ENCODE measurements at regions not wholly inside any gene's neighbourhood (a gene's known extent, or its start where the extent isn't known, plus 50 kb on each side); places are given as distances from the start of the nearest gene placed in this dataset.

DNA sequence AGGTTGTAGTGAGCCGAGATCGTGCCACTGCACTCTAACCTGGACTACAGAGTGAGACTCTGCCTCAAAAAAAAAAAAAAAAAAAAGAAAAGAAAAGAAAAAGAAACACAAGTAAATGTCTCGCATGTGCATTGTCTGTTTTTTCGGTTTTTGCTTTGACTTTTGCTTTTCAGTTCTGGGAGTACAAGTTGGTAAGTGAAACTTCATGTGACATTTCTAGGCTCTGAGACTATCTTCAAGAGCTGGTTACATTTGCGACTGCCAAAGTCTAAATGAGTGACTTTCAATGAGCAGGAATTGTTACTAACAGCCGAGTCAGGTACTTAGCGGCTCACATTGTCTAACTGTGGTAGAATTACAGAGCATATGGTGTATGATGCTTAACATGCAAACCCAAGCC lies 107.0 kb upstream of the CELF2 start:
- TF ChIP-seq EZH2 (IDR thresholded peaks at IDR 0.05) (no peak), ZNF274 (IDR thresholded peaks at IDR 0.05; ENCODE audit: low read depth, low read length) (no peak), EZH2phosphoT487 (IDR thresholded peaks at IDR 0.05; ENCODE audit: borderline replicate concordance) (no peak), SIN3A (IDR thresholded peaks at IDR 0.05; ENCODE audit: low read depth) (no peak), POLR2A (IDR thresholded peaks at IDR 0.05; ENCODE audit: borderline replicate concordance, extremely low read depth, insufficient read depth, insufficient read length) (no peak), YY1 (IDR thresholded peaks at IDR 0.05; ENCODE audit: extremely low read depth, insufficient replicate concordance, low read depth, low read length) (no peak), POLR2AphosphoS5 (IDR thresholded peaks at IDR 0.05; ENCODE audit: low read depth, low read length) (no peak), TCF7L2 (IDR thresholded peaks at IDR 0.05; ENCODE audit: borderline replicate concordance, extremely low read depth, insufficient read depth, insufficient read length) (no peak), SP1 (IDR thresholded peaks at IDR 0.05; ENCODE audit: low read depth) (no peak)
- TF ChIP-seq, protein P1, sequence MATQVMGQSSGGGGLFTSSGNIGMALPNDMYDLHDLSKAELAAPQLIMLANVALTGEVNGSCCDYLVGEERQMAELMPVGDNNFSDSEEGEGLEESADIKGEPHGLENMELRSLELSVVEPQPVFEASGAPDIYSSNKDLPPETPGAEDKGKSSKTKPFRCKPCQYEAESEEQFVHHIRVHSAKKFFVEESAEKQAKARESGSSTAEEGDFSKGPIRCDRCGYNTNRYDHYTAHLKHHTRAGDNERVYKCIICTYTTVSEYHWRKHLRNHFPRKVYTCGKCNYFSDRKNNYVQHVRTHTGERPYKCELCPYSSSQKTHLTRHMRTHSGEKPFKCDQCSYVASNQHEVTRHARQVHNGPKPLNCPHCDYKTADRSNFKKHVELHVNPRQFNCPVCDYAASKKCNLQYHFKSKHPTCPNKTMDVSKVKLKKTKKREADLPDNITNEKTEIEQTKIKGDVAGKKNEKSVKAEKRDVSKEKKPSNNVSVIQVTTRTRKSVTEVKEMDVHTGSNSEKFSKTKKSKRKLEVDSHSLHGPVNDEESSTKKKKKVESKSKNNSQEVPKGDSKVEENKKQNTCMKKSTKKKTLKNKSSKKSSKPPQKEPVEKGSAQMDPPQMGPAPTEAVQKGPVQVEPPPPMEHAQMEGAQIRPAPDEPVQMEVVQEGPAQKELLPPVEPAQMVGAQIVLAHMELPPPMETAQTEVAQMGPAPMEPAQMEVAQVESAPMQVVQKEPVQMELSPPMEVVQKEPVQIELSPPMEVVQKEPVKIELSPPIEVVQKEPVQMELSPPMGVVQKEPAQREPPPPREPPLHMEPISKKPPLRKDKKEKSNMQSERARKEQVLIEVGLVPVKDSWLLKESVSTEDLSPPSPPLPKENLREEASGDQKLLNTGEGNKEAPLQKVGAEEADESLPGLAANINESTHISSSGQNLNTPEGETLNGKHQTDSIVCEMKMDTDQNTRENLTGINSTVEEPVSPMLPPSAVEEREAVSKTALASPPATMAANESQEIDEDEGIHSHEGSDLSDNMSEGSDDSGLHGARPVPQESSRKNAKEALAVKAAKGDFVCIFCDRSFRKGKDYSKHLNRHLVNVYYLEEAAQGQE (IDR thresholded peaks at IDR 0.05; ENCODE audit: low read depth): no peak
- TF ChIP-seq, protein P2, sequence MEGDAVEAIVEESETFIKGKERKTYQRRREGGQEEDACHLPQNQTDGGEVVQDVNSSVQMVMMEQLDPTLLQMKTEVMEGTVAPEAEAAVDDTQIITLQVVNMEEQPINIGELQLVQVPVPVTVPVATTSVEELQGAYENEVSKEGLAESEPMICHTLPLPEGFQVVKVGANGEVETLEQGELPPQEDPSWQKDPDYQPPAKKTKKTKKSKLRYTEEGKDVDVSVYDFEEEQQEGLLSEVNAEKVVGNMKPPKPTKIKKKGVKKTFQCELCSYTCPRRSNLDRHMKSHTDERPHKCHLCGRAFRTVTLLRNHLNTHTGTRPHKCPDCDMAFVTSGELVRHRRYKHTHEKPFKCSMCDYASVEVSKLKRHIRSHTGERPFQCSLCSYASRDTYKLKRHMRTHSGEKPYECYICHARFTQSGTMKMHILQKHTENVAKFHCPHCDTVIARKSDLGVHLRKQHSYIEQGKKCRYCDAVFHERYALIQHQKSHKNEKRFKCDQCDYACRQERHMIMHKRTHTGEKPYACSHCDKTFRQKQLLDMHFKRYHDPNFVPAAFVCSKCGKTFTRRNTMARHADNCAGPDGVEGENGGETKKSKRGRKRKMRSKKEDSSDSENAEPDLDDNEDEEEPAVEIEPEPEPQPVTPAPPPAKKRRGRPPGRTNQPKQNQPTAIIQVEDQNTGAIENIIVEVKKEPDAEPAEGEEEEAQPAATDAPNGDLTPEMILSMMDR (IDR thresholded peaks at IDR 0.05 in 2 of 3, conservative IDR thresholded peaks at IDR 0.05 in 1 of 3; ENCODE audit: borderline replicate concordance in 1 of 3, insufficient read depth in 1 of 3, low read depth in 2 of 3, low read length in 2 of 3): no peak
- TF ChIP-seq, protein P3, sequence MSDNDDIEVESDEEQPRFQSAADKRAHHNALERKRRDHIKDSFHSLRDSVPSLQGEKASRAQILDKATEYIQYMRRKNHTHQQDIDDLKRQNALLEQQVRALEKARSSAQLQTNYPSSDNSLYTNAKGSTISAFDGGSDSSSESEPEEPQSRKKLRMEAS (IDR thresholded peaks at IDR 0.05): no peak

Data from HCT116 (cell line).